ENCODE measurements at regions not wholly inside any gene's neighbourhood (a gene's known extent, or its start where the extent isn't known, plus 50 kb on each side); places are given as distances from the start of the nearest gene placed in this dataset.

- Histone ChIP-seq H3K27ac (no peak overlapping the region), H3K4me1 (ENCODE audit: insufficient read depth) (no peaks in the 10 kb centered on the region), H3K9me3 (ENCODE audit: low read depth) (no peaks in the 10 kb centered on the region), H3K9me2 (replicated peaks; ENCODE audit: insufficient read depth) (no peaks in the 10 kb centered on the region), H3K79me2 (no peaks in the 10 kb centered on the region), H3K4me3 (no peak overlapping the region), H3K4me2 (no peak overlapping the region), H2AFZ (no peak overlapping the region), H4K20me1 (ENCODE audit: insufficient read depth, poor library complexity, severe bottlenecking) (no peaks in the 10 kb centered on the region), H3K36me3 (replicated peaks; ENCODE audit: insufficient read depth, low read depth) (no peaks in the 10 kb centered on the region), H3K27me3 (no peaks in the 10 kb centered on the region)
- WGBS (ENCODE audit: low lambda C conversion rate, missing lambda C conversion rate) = 91% methylated on average over 2 of the region's 2 CpGs
- TF ChIP-seq EZH2 (IDR thresholded peaks at IDR 0.05; ENCODE audit: borderline replicate concordance) (no peak), CTCF (IDR thresholded peaks at IDR 0.05; ENCODE audit: poor library complexity) (no peak), EZH2phosphoT487 (IDR thresholded peaks at IDR 0.05; ENCODE audit: low read depth, severe bottlenecking, unreplicated experiment) (no peak)
- DNase-seq (ENCODE audit: low spot score) = no peak
These were observed 153.9 kb upstream of the PELI1 start for GRCh38 chr2:64298161-64298560.

DNA sequence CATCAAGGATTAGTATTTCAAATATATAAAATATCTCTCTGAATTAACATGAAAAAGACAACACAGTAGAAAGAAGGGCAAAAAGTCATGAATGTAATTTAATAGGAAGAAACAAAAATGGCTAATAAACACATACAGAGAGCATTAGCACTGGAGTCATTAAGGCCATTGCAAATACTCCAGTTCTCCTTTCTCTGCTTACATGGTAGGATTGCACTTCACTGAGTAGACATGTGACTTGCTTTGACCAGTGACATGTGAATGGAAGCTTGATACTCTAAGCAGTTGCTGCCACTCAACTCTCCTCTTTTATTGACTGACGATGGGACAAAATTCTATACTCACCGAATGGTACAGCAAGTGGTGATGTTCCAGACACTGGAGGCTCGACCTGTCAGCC, 153.9 kb upstream of the LGALSL start:
- no peaks in the 10 kb centered on the region for H3K27me3 ChIP-seq
- 96% methylated on average over 3 of the region's 3 CpGs for WGBS (ENCODE audit: low lambda C conversion rate, missing lambda C conversion rate)
- H2AFZ ChIP-seq = no peak overlapping the region
- DNase-seq (ENCODE audit: low spot score) = no peak
- H4K20me1 ChIP-seq (ENCODE audit: insufficient read depth, poor library complexity, severe bottlenecking) = no peaks in the 10 kb centered on the region
- H3K4me2 ChIP-seq = no peak overlapping the region
- no peaks in the 10 kb centered on the region for H3K9me3 ChIP-seq (ENCODE audit: low read depth)
- H3K9me2 ChIP-seq (replicated peaks; ENCODE audit: insufficient read depth) = no peaks in the 10 kb centered on the region
- H3K27ac ChIP-seq = no peak overlapping the region
- no peaks in the 10 kb centered on the region for H3K79me2 ChIP-seq
- no peaks in the 10 kb centered on the region for H3K4me1 ChIP-seq (ENCODE audit: insufficient read depth)
- H3K4me3 ChIP-seq = no peak overlapping the region
- no peaks in the 10 kb centered on the region for H3K36me3 ChIP-seq (replicated peaks; ENCODE audit: insufficient read depth, low read depth)
- TF ChIP-seq CTCF (IDR thresholded peaks at IDR 0.05; ENCODE audit: poor library complexity) (no peak), EZH2phosphoT487 (IDR thresholded peaks at IDR 0.05; ENCODE audit: low read depth, severe bottlenecking, unreplicated experiment) (no peak), EZH2 (IDR thresholded peaks at IDR 0.05; ENCODE audit: borderline replicate concordance) (no peak)

- WGBS (ENCODE audit: low lambda C conversion rate, missing lambda C conversion rate) = 97% methylated on average over 5 of the region's 5 CpGs
- DNase-seq (ENCODE audit: low spot score) = no peak
- H3K4me2 ChIP-seq = no peak overlapping the region
These were observed 150.7 kb upstream of the LGALSL start for GRCh38 chr2:64303250-64303649.

More at GRCh38 chr2:64303250-64303649, 150.7 kb upstream of the LGALSL start:
- Histone ChIP-seq H3K4me3 (no peak overlapping the region), H3K79me2 (no peaks in the 10 kb centered on the region), H4K20me1 (ENCODE audit: insufficient read depth, poor library complexity, severe bottlenecking) (no peaks in the 10 kb centered on the region), H3K27me3 (no peaks in the 10 kb centered on the region), H3K4me1 (ENCODE audit: insufficient read depth) (no peaks in the 10 kb centered on the region), H3K36me3 (replicated peaks; ENCODE audit: insufficient read depth, low read depth) (no peaks in the 10 kb centered on the region), H3K9me3 (ENCODE audit: low read depth) (peaks cover 6% of the 10 kb centered on the region), H3K9me2 (replicated peaks; ENCODE audit: insufficient read depth) (no peaks in the 10 kb centered on the region), H3K27ac (no peak overlapping the region), H2AFZ (no peak overlapping the region)
- no peak for TF ChIP-seq CTCF (IDR thresholded peaks at IDR 0.05; ENCODE audit: poor library complexity)
- TF ChIP-seq EZH2 (IDR thresholded peaks at IDR 0.05; ENCODE audit: borderline replicate concordance) = no peak
- TF ChIP-seq EZH2phosphoT487 (IDR thresholded peaks at IDR 0.05; ENCODE audit: low read depth, severe bottlenecking, unreplicated experiment) = no peak
